GM23338 (cell line): ENCODE measurements at regions not wholly inside any gene's neighbourhood (a gene's known extent, or its start where the extent isn't known, plus 50 kb on each side); places are given as distances from the start of the nearest gene placed in this dataset.

ENCODE experiments used
- ATAC-seq: fragments of 200-7000 bp; cut with Tn5 transposase; 3 replicates; pipeline ENCODE4 v1.9.1; 2020
- DNase-seq: peaks from one replicate; pipeline ENCODE4 v3.0.0-alpha.2; 2015; ENCODE audit warnings: low spot score
- H2AFZ ChIP-seq: fragments of 200-600 bp; sonication (generic); 2 replicates; pipeline ENCODE4 v1.8.0; 2016; ENCODE audit warnings: antibody characterized with exemption, mild to moderate bottlenecking, moderate library complexity
- H3F3A ChIP-seq: fragments of 200-600 bp; sonication (generic); replicated peaks from 2 replicates; pipeline ENCODE4 v1.8.0; 2017; ENCODE audit warnings: antibody characterized with exemption, mixed run types, low read depth
- H3K27ac ChIP-seq: fragments of 200-600 bp; sonication (generic); 2 replicates; pipeline ENCODE4 v1.6.1; 2016; ENCODE audit warnings: low read depth
- H3K27me3 ChIP-seq: fragments of 200-600 bp; sonication (generic); 2 replicates; pipeline ENCODE4 v1.8.0; 2016; ENCODE audit warnings: mild to moderate bottlenecking, mixed run types, moderate library complexity; ENCODE audit not compliant: insufficient read depth
- H3K36me3 ChIP-seq: fragments of 200-600 bp; sonication (generic); 2 replicates; pipeline ENCODE4 v1.8.0; 2016; ENCODE audit warnings: mild to moderate bottlenecking; ENCODE audit not compliant: insufficient read depth
- H3K4me1 ChIP-seq: fragments of 200-600 bp; sonication (generic); 2 replicates; pipeline ENCODE4 v1.8.0; 2016; ENCODE audit warnings: mild to moderate bottlenecking, moderate library complexity; ENCODE audit not compliant: insufficient read depth
- H3K4me2 ChIP-seq: fragments of 200-600 bp; sonication (generic); 2 replicates; pipeline ENCODE4 v1.7.1; 2017; ENCODE audit warnings: mixed run types
- H3K4me3 ChIP-seq: fragments of 200-600 bp; sonication (generic); 2 replicates; pipeline ENCODE4 v1.6.1; 2016; ENCODE audit warnings: mixed run types
- H3K79me2 ChIP-seq: fragments of 200-600 bp; sonication (generic); replicated peaks from 2 replicates; pipeline ENCODE4 v1.8.0; 2017; ENCODE audit warnings: mild to moderate bottlenecking; ENCODE audit not compliant: insufficient read depth
- H3K9me2 ChIP-seq: fragments of 200-600 bp; sonication (generic); 2 replicates; pipeline ENCODE4 v1.8.0; 2017; ENCODE audit not compliant: insufficient read depth
- H4K20me1 ChIP-seq: fragments of 200-600 bp; sonication (generic); replicated peaks from 2 replicates; pipeline ENCODE4 v1.8.0; 2017; ENCODE audit warnings: mild to moderate bottlenecking; ENCODE audit not compliant: insufficient read depth
- H3K27ac Mint-ChIP-seq: 2 replicates; pipeline ENCODE4 v1.8.0; 2020; ENCODE audit warnings: inconsistent platforms, mild to moderate bottlenecking, moderate library complexity, mixed read lengths
- H3K27me3 Mint-ChIP-seq: 3 replicates; pipeline ENCODE4 v1.8.0; 2022; ENCODE audit warnings: low read depth, mild to moderate bottlenecking, moderate library complexity, mixed read lengths, inconsistent platforms; ENCODE audit not compliant: insufficient read depth, poor library complexity
- H3K36me3 Mint-ChIP-seq: 3 replicates; pipeline ENCODE4 v1.8.0; 2021; ENCODE audit warnings: low read depth, mild to moderate bottlenecking, inconsistent platforms, moderate library complexity, mixed read lengths
- H3K4me1 Mint-ChIP-seq: 3 replicates; pipeline ENCODE4 v1.8.0; 2020; ENCODE audit warnings: mild to moderate bottlenecking, inconsistent platforms, mixed read lengths
- H3K4me3 Mint-ChIP-seq: 3 replicates; pipeline ENCODE4 v1.8.0; 2021; ENCODE audit warnings: moderate library complexity, mild to moderate bottlenecking, inconsistent platforms, mixed read lengths
- H3K9me3 Mint-ChIP-seq: 3 replicates; pipeline ENCODE4 v1.8.0; 2020; ENCODE audit warnings: moderate library complexity, mild to moderate bottlenecking, inconsistent platforms, mixed read lengths
- CREB1 ChIP-seq: fragments of 250-450 bp; sonication (Bioruptor Pico); IDR thresholded peaks from 2 replicates; pipeline ENCODE4 v1.5.0; 2020; ENCODE audit warnings: low read depth, mild to moderate bottlenecking, moderate library complexity
- CTCF ChIP-seq, 2 experiments: fragments of 200-600 bp in 1 of 2; sonication (generic) in 1 of 2; conservative IDR thresholded peaks; 2 replicates each; pipeline versions ENCODE4 v1.5.1 to v1.6.1; 2016 to 2017; ENCODE audit warnings: antibody characterized with exemption in 2 of 2, low read depth in 2 of 2, mild to moderate bottlenecking in 2 of 2, moderate library complexity in 1 of 2
- ETS1 ChIP-seq: IDR thresholded peaks from 2 replicates; pipeline ENCODE4 v1.6.1; 2016; ENCODE audit warnings: antibody characterized with exemption
- EZH2phosphoT487 ChIP-seq: fragments of 200-600 bp; sonication (generic); IDR thresholded peaks from one replicate; pipeline ENCODE4 v1.8.1; 2018; ENCODE audit warnings: antibody characterized with exemption; ENCODE audit not compliant: unreplicated experiment
- JUNB ChIP-seq: IDR thresholded peaks from one replicate; pipeline ENCODE4 v1.6.1; 2016; ENCODE audit warnings: antibody characterized with exemption; ENCODE audit not compliant: unreplicated experiment
- POLR2AphosphoS5 ChIP-seq: IDR thresholded peaks from 2 replicates; pipeline ENCODE4 v1.6.1; 2016; ENCODE audit warnings: antibody characterized with exemption, low read depth
- REST ChIP-seq: IDR thresholded peaks from one replicate; pipeline ENCODE4 v1.6.1; 2018; ENCODE audit warnings: antibody characterized with exemption; ENCODE audit not compliant: unreplicated experiment
- STAT1 ChIP-seq: IDR thresholded peaks from one replicate; pipeline ENCODE4 v1.6.1; 2016; ENCODE audit warnings: antibody characterized with exemption; ENCODE audit not compliant: unreplicated experiment
- ZNF114 ChIP-seq: fragments of 250-450 bp; sonication (Bioruptor Pico); IDR thresholded peaks from 2 replicates; pipeline ENCODE4 v1.5.0; 2020; ENCODE audit warnings: mild to moderate bottlenecking, moderate library complexity
- ZNF331 ChIP-seq: fragments of 250-450 bp; sonication (Bioruptor Pico); IDR thresholded peaks from 2 replicates; pipeline ENCODE4 v1.5.0; 2020; ENCODE audit warnings: low read depth, mild to moderate bottlenecking, moderate library complexity
- ZNF462 ChIP-seq: fragments of 250-450 bp; sonication (Bioruptor Pico); IDR thresholded peaks from 2 replicates; pipeline ENCODE4 v1.5.0; 2020; ENCODE audit warnings: mild to moderate bottlenecking, moderate library complexity

- no peaks in the 10 kb centered on the region for H3K79me2 ChIP-seq
- ATAC-seq (no peak), DNase-seq (no peak)
- no peak overlapping the region for H3K4me2 ChIP-seq
- Mint-ChIP-seq H3K9me3 (no peaks in the 10 kb centered on the region), H3K27ac (no peak overlapping the region), H3K36me3 (no peaks in the 10 kb centered on the region), H3K27me3 (no peaks in the 10 kb centered on the region), H3K4me3 (no peak overlapping the region), H3K4me1 (no peaks in the 10 kb centered on the region)
- H3K36me3 ChIP-seq: no peaks in the 10 kb centered on the region
- no peaks in the 10 kb centered on the region for H4K20me1 ChIP-seq
- H3K4me3 ChIP-seq: no peak overlapping the region
- H2AFZ ChIP-seq: no peak overlapping the region
- H3F3A ChIP-seq: no peaks in the 10 kb centered on the region
- H3K9me2 ChIP-seq: no peaks in the 10 kb centered on the region
- H3K4me1 ChIP-seq: no peaks in the 10 kb centered on the region
- H3K27ac ChIP-seq: no peak overlapping the region
- TF ChIP-seq ZNF462 (CRISPR knock-in tag): no peak
- no peak for TF ChIP-seq CREB1 (CRISPR knock-in tag)
- no peak for TF ChIP-seq STAT1
- no peak for TF ChIP-seq EZH2phosphoT487
- TF ChIP-seq ZNF114: no peak
- no peak for TF ChIP-seq ZNF331
- no peak for TF ChIP-seq REST
- TF ChIP-seq CTCF (conservative IDR thresholded peaks at IDR 0.05; ENCODE audit: low read depth in 2 of 2): no peak
- TF ChIP-seq POLR2AphosphoS5: no peak
- no peak for TF ChIP-seq ETS1
- no peak for TF ChIP-seq JUNB
- H3K27me3 ChIP-seq: no peaks in the 10 kb centered on the region
These were observed 1318.2 kb downstream of the ZPLD1 start for GRCh38 chr3:103752986-103753385.
